Activated CD8-positive, alpha-beta T cell treated with anti-CD3 and anti-CD28 coated beads for 36 hours (primary cell): ENCODE measurements at regions not wholly inside any gene's neighbourhood (a gene's known extent, or its start where the extent isn't known, plus 50 kb on each side); places are given as distances from the start of the nearest gene placed in this dataset.

Experiments used
- ATAC-seq: fragments of 200-7000 bp; cut with Tn5 transposase; one replicate; pipeline ENCODE4 v1.10.0; 2021; ENCODE audit warnings: mild to moderate bottlenecking, moderate library complexity
- CTCF ChIA-PET: fragments of 350-600 bp; sonication (Branson Sonifier 250); formaldehyde crosslinking; loops from one replicate; lab custom pipeline; 2021; ENCODE audit warnings: antibody characterized with exemption; lab: Charles Lee
- POLR2A ChIA-PET: fragments of 350-600 bp; sonication (Branson Sonifier 250); formaldehyde crosslinking; loops from one replicate; lab custom pipeline; 2021; ENCODE audit warnings: antibody characterized with exemption; lab: Charles Lee
- DNase-seq: peaks from one replicate; pipeline ENCODE4 v3.0.0-alpha.2; 2020
- H3K27ac Mint-ChIP-seq: one replicate; pipeline ENCODE4 v1.8.0; 2021; ENCODE audit warnings: mild to moderate bottlenecking, mixed read lengths
- H3K27me3 Mint-ChIP-seq: one replicate; pipeline ENCODE4 v1.8.0; 2021; ENCODE audit warnings: mixed read lengths
- H3K36me3 Mint-ChIP-seq: one replicate; pipeline ENCODE4 v1.8.0; 2021; ENCODE audit warnings: low read depth, mixed read lengths
- H3K4me1 Mint-ChIP-seq: one replicate; pipeline ENCODE4 v1.8.0; 2021; ENCODE audit warnings: low read depth, mixed read lengths
- H3K4me3 Mint-ChIP-seq: one replicate; pipeline ENCODE4 v1.8.0; 2021; ENCODE audit warnings: mild to moderate bottlenecking, moderate library complexity, mixed read lengths
- H3K9me3 Mint-ChIP-seq: one replicate; pipeline ENCODE4 v1.8.0; 2021; ENCODE audit warnings: mixed read lengths
- CTCF ChIP-seq: fragments of 200-600 bp; IDR thresholded peaks from one replicate; pipeline ENCODE4 v1.8.0; 2022; ENCODE audit warnings: antibody characterized with exemption, mild to moderate bottlenecking
- intact Hi-C: fragments of 100-400 bp; cut with micrococcal nuclease; formaldehyde crosslinking; loops from one replicate; pipeline ENCODE4 v1.10.0; 2022

GRCh38 chr15:97680606-97681220, 279.8 kb upstream of the ARRDC4 start:
- TF ChIP-seq CTCF, result no peak
- POLR2A ChIA-PET, result no interaction called here
- H3K27me3 Mint-ChIP-seq, result peaks cover 7% of the 10 kb centered on the region
- intact Hi-C loops, result no loop called here
- H3K9me3 Mint-ChIP-seq, result peaks cover 2% of the 10 kb centered on the region
- CTCF ChIA-PET, result no interaction called here
- no peaks in the 10 kb centered on the region for H3K4me1 Mint-ChIP-seq
- no peak overlapping the region for H3K4me3 Mint-ChIP-seq
- ATAC-seq (no peak), DNase-seq (no peak)
- no peak overlapping the region for H3K27ac Mint-ChIP-seq
- no peaks in the 10 kb centered on the region for H3K36me3 Mint-ChIP-seq

- no peaks in the 10 kb centered on the region for H3K4me1 Mint-ChIP-seq
- H3K4me3 Mint-ChIP-seq, result no peak overlapping the region
- ATAC-seq (no peak), DNase-seq (no peak)
- POLR2A ChIA-PET, result interaction anchor here (0.6 kb wide), 1 partner anchor 16 kb away, joined by 3 read pairs; no protein-coding TSS in a partner anchor
- intact Hi-C loops, result no loop called here
- peaks cover 7% of the 10 kb centered on the region for H3K27me3 Mint-ChIP-seq
- H3K9me3 Mint-ChIP-seq, result peaks cover 2% of the 10 kb centered on the region
- no peak overlapping the region for H3K27ac Mint-ChIP-seq
- TF ChIP-seq CTCF, result no peak
- CTCF ChIA-PET, result no interaction called here
- no peaks in the 10 kb centered on the region for H3K36me3 Mint-ChIP-seq
These were observed 276.7 kb upstream of the ARRDC4 start for GRCh38 chr15:97683831-97684230.

GRCh38 chr15:97684249-97684648, 276.3 kb upstream of the ARRDC4 start:
- CTCF ChIA-PET, result no interaction called here
- POLR2A ChIA-PET, result no interaction called here
- H3K27ac Mint-ChIP-seq, result no peak overlapping the region
- no peak for ATAC-seq
- TF ChIP-seq CTCF, result no peak
- intact Hi-C loops, result no loop called here
- H3K9me3 Mint-ChIP-seq, result peaks cover 2% of the 10 kb centered on the region
- H3K36me3 Mint-ChIP-seq, result no peaks in the 10 kb centered on the region
- H3K27me3 Mint-ChIP-seq, result peaks cover 7% of the 10 kb centered on the region
- no peak overlapping the region for H3K4me3 Mint-ChIP-seq
- DNase-seq, result no peak
- H3K4me1 Mint-ChIP-seq, result no peaks in the 10 kb centered on the region

GRCh38 chr15:97686324-97686723, 274.2 kb upstream of the ARRDC4 start:
- Mint-ChIP-seq H3K36me3 (no peaks in the 10 kb centered on the region), H3K27ac (no peak overlapping the region), H3K9me3 (peaks cover 1% of the 10 kb centered on the region), H3K27me3 (peaks cover 7% of the 10 kb centered on the region), H3K4me3 (no peak overlapping the region), H3K4me1 (no peaks in the 10 kb centered on the region)
- ATAC-seq, result no peak
- TF ChIP-seq CTCF, result no peak
- DNase-seq, result no peak
- intact Hi-C loops, result no loop called here
- ChIA-PET POLR2A (no interaction called here), CTCF (no interaction called here)

GRCh38 chr15:97687654-97688053, 272.8 kb upstream of the ARRDC4 start:
- Mint-ChIP-seq H3K27ac (no peak overlapping the region), H3K4me3 (no peak overlapping the region), H3K4me1 (no peaks in the 10 kb centered on the region)

More at GRCh38 chr15:97687654-97688053, 272.8 kb upstream of the ARRDC4 start:
- DNase-seq (no peak), ATAC-seq (no peak)
- no peak for TF ChIP-seq CTCF
- no peaks in the 10 kb centered on the region for H3K36me3 Mint-ChIP-seq
- POLR2A ChIA-PET, result no interaction called here
- intact Hi-C loops, result no loop called here
- no peaks in the 10 kb centered on the region for H3K9me3 Mint-ChIP-seq
- CTCF ChIA-PET, result no interaction called here
- peaks cover 3% of the 10 kb centered on the region for H3K27me3 Mint-ChIP-seq
